GM18517 (cell line): ENCODE measurements at regions not wholly inside any gene's neighbourhood (a gene's known extent, or its start where the extent isn't known, plus 50 kb on each side); places are given as distances from the start of the nearest gene placed in this dataset.
"Not testable (repeated sequence)": the region's sequence is repeated elsewhere in the genome, so short reads cannot be mapped to it uniquely, and the experiment has no call there.

Experiments used
- ATAC-seq: cut with Tn5 transposase; IDR thresholded peaks from one replicate; pipeline ENCODE4 v1.9.1; 2021; ENCODE audit warnings: mild to moderate bottlenecking, moderate library complexity; ENCODE audit not compliant: unreplicated experiment

DNA sequence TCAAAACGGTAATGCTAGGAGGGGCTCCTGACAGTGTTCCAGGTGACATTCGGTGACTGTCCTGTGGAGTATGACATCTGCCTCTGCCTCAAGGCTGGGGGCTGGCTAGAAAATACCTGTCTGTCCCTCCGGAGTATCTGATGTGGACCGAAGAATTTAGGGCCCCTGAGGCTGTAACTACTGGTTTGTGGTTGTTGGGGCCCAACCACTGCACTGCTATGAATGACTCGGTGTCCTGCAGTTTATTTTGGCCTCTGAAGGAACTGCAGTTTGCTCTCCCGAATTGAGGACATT lies 198.9 kb upstream of the CAND1 start:
- ATAC-seq: no peak

DNA sequence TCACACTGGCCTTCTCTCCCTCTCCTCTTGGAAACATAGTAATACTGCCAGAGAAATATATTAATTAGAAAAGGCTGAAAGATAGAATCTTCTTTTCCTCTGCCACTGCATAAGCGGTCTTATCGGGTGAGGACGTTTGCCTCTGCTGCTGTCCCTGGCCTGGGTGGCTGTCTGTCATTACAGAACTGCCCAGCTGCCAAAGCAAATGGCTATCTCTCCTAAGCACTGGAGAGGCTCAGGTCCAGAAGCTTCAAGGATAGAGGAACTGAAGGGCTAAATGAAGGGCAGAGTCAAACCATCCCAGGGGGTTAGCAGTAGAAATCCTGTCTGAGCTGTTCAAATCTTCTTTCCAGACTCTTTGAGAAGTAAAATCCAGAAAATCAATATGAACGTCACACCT lies 198.6 kb upstream of the CAND1 start:
- no peak for ATAC-seq

DNA sequence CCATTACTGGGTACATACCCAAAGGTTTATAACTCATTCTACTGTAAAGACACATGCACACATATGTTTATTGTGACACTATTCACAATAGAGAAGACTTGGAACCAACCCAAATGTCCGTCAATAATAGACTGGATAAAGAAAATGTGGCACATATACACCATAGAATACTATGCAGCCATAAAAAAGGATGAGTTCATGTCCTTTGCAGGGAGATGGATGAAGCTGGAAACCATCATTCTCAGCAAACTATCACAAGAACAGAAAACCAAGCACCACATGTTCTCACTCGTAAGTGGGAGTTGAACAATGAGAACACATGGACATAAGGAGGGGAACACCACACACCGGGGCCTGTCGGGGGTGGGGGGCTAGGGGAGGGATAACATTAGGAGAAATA lies 196.9 kb upstream of the CAND1 start:
- not testable (repeated sequence) for ATAC-seq

DNA sequence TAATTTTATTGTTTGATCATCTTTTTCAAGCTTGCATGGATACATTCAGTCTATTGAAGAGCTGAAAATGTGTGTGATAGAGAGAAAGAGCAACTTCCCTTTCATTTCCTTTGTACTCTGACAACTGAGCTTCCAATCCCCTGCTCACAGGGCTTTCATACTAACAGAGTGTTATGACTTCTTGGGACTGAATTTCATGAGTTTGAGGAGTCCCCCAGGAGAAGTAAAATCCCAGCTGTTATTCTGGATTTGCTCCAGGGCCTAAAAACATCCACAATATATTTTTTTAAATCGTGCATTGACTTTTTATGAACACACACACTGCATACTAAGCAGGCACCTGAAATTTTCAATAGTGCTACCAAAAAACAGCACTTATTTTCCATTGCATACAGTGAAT lies 195.8 kb upstream of the CAND1 start:
- ATAC-seq: no peak

DNA sequence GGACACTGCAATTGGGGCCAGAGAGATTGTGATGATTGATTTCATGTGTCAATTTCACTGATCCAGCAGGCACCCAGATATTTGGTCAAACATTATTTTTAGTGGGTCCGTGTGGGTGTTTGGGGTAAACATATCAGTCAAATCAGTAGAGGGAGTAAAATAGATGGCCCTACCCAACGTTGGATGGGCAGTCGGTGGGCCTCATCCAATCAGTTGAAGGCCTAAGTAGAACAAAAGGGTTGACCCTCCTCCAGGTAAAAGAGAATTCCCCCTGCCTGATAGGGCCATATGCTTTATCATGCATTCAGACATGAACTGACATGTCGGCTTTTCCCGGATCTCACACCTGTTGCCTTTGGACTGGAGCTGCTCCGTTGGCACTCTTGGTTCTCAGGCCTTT lies 195.1 kb upstream of the CAND1 start:
- no peak for ATAC-seq

DNA sequence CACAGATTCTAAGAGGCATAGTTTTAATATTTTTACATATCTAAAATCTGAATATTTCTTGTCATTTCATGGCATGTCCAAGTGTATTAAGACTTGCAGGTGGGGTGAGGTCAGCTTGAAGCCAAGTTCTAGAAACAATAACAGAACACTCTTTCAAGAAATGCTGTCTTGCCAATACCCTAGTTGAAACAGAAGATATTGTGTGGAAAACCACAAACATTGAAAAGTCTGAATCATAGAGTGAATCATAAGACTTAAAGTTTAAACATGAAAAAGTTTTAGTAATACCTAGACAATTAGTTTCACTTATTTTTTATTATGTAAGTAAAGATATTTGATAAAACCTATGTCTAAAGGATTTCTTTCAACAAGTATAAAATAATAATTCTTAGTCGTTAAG lies 191.5 kb upstream of the CAND1 start:
- no peak for ATAC-seq

DNA sequence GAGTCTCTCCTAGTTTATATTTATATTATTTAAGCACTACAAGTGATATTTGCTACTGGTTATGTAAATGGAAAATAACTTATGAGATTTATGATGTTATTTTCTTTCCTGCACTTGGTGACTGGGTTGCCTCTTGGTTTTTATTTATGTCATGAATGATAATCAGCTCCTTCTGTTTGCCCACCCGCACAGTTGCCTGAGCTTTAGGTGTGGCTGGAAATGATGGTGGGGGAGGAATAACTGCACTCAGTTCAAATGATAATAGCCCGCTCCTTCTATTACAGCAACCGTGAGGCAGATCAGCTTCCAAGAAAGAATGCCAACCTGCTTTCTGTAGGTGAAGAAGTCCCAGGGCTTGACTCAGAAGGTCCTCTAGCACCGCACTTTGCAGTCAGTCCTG lies 190.2 kb upstream of the CAND1 start:
- ATAC-seq: no peak

DNA sequence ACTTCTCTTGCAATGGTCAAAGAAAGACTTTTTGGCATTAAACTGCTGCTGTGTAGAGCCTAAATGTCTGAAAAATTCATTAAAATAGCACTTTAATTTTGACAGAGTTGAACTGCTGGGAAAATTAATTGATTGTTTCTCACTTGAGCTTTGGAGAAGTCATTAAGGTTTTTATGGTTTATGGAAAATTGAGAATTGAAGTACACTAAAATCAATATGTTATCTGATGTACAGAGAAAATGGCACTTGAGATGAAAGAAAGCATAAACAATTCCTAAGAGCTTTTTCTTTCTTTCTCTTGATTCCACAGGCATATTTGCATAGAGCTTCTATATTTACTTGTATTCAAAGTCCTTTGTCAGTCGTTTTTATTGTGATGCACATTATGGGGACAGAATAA lies 188.5 kb upstream of the CAND1 start:
- no peak for ATAC-seq

DNA sequence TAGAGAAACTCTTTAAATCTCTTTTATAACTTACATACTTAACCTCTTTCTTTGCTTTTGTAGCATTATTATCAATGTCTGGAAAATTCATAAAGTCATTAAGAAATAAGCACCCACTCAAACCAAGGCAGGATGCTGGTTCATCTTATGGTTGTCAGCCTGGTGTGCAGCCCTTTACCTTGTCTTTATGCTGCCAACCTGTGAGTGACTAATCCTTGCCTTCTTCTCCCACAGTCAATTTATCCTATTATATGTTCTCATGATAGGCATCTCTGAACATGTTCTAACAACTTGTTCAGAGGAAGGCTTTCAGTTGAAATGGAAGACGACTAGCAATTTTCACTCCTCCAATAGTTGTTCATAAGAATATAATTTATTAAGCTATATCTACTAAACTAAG lies 186.9 kb upstream of the CAND1 start:
- no peak for ATAC-seq

DNA sequence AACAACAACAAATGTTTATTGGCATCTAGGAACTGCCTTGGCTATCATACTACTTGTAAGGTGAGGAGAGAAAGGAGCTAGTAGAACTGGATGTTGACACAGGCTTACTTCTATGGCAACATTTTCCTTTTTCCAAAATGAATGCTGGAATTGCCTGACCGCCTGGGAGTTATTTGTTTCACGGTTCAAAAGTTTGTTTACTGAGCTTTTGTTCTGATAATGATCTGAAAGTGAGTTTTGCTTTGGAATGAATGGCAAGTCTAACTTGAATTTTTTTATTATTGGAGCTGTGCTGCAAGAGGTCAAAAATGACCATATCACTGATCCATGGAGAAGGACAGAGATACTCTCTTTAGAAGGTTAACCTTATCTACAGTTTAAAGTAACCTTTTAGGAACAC lies 183.5 kb upstream of the CAND1 start:
- no peak for ATAC-seq

DNA sequence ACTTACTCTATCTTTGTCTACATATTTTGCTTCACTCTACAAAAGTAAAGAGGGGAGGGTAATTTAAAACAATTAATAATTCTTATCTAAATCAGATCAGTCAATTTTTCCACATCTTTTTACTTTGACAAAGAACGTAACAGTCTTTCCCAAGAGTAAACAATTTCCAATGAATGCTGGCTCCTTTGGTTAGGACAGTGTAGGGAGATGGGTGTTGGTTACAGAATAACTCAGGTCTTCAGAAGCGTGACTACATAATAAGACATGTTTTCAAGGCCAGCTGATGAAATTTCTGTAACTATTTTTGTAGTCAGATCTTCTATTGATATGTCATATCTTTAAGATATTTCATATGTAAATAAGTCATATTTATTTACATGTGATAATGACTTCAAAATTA lies 183.0 kb upstream of the CAND1 start:
- no peak for ATAC-seq

DNA sequence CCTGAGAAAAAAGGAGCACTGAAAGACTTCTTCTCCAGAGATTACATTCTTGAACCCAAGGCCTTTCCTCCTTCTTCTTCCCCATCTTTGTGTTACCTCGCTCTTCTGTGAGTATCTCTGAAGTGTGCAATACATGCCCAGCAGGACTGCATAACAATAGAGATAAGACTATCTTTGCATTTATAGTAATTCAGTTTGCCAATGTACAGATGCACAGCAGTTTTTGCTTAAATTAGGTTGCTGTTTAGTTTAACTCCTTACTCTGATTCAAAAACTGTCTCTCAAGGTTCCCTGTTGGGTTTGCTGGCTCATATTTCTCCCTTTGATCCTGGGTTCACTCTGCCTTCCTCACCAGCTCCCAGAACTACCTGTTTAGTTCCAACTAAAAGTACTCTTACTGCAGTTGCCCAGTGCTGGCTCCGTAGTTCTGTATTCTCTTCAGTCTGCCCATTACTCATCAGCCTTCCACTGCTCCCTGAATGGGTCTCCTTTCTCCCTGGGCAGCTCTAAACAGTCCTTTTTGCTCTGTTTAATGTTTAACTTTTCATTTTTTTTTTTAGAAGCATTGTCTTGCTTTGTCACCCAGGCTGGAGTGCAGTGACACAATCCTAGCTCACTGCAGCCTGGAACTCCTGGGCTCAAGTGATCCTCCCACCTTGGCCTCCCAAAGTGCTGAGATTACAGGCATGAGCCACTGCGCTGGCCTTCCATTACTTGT lies 180.6 kb upstream of the CAND1 start:
- ATAC-seq: no peak

DNA sequence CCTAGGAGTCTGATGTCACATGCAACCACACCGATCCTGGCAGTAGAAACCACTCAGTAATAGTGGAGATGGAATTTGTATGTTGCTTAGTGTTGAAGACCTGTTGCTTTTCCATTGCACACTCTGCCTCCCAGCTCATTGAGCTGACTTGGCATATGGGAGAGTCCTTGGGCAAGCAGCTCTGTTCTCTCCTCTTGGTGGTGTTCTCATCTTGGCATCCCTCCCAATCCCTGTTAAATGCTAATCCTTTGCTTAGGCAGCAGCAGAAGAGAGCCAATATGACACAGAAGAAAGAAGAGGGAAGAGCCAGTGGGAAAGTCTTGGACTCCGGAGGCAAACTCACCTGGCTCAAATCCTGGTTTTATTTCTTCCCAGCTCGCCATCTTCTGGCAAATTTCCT lies 178.0 kb upstream of the CAND1 start:
- no peak for ATAC-seq

DNA sequence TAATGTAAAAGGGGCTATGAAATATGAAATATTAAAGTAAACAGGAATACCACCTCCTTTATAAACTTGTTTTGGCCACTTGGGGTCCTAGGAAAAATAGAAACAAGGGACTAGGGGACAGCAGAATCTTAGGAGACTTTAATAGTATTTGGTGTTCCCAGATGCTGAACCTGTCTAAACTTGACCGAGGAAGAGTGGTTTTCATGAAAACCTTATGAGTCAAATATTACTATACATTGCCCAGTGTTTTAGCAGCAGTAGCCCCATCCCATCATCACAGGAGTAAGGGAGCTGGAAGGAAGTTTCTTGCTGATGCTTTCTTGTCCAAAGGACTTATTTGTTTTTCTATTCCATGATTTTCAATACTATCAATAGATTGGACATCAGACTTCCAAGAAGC lies 177.5 kb upstream of the CAND1 start:
- no peak for ATAC-seq

DNA sequence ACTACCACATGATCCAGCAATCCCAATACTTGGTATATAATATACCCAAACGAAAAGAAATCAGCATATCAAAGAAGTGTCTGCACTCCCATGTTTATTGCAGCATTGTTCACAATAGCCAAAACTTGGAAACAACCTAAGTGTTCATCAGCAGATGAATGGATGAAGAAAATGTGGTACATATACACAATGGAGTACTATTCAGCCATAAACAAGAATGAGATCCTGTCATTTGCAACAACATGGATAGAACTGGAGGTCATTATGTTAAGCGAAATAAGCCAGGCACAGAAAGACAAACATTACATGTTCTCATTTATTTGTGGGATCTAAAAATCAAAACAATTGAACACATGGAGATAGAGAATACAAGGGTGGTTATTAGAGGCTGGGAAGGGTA lies 176.2 kb upstream of the CAND1 start:
- ATAC-seq: not testable (repeated sequence)

DNA sequence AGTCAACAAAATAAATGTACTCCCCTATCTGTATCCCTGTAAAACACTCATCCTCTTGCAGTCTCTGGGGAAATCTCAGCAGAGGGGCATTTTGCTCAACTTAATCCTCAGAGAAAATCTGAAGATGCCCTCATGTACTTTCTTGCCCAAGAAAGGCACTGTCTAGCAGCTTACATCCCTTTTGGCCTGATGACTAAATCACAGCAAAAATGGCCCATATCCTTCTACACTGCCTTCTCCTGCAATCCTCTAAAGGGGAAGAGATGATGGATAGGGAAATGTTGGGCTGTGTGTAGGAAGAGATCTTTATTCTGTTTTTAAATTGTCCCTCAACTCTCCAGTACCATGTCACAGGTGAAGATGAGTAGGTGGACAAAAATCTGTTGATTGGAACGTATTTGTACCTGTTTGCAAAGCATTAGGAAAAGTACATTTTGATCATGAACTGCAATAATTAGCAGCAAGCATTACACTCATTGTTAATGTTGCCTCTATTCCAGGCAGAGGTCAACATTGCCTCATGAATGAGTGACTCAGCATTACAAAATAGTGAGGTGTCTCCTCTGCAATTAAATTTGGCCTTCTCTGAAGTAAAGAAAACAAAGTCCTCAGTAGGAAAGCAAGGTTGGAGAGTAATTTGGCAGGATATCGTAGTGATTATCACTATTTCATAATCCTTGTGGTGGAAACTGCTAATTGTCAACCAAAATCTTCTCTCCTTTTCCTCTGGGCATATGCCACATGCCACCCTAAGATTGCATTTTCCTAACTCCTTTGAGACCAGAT lies 172.4 kb upstream of the CAND1 start:
- no peak for ATAC-seq

DNA sequence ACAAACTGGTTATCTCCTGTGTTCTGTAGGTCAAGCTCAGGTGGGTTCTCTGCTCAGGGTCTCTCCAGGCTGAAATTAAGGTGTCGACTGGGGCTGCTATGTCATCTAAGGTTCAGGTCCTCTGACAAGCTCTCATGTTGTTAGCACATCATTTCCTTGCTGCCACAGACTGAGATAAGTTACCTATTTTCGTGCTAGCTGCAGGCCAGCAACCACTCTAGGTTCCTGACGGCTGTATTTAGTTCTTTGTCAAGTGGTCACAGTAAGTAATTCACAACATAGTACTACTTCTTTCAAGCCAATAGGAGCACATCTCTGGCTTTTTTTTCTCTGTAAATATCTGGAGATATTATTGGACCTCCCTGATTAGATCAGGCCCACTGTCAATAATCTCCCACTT lies 169.3 kb upstream of the CAND1 start:
- no peak for ATAC-seq

DNA sequence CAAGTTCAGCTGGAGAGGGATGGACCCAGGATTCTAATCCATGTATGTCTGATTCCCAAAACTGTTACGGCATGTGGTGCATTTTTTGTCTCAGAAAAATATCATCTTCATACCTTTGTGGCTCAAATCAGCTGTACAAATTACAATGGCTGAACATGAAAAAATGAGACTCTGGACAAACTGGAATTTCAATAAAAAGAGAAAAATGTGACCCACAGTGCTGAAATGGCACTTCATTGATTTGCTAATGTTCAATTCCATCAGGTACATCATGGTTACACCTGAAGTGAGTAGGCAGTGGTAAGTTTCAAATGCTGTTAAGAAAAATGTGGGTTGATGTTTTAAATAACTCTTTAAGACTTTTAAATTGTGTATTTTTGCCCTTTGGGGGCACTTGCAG lies 165.6 kb upstream of the CAND1 start:
- ATAC-seq: no peak

DNA sequence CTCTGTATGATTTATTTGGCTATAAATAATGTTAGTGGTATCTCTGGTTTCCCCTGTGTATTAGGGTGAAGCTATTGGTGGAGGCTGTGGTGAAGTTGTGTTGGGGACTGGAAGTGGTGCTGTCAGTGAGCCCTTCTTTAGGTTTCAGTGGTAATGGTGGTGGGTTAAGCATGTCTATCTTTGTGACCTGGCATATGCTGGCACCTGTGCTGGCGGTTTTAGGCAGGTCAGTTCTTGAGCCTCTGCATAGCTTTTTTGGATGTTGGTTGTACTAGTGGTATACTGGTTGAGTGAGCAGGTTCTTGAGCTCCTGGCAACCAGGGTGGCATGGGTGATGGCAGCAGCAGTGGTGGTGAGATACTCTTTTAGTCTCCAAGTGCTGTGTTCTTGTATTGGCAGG lies 161.9 kb upstream of the CAND1 start:
- ATAC-seq: no peak

DNA sequence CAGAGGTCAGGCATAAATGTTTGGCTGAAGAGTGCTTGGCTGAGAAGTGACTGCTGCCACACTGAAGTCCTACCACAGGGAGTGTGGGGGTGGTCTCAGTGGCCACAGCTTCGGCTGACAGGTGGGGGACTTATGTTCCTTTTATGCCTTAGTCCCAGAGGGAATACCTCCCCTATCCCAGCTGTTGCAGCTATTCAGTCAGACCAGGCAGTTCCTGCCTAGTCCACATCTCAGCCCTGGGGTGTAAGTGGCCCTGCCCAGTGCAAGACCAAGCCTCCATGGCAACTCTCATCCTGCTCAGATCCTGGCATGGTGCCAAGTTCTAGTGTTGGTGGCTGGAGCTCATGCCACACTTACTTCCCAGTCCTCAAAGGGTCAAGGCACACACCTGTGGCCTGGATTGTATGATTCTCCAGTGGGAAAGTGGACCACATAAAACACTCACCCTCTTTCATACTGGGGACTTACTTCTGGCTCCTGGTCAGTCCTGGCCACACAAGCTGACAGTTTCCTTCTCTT lies 161.3 kb upstream of the CAND1 start:
- ATAC-seq: no peak

DNA sequence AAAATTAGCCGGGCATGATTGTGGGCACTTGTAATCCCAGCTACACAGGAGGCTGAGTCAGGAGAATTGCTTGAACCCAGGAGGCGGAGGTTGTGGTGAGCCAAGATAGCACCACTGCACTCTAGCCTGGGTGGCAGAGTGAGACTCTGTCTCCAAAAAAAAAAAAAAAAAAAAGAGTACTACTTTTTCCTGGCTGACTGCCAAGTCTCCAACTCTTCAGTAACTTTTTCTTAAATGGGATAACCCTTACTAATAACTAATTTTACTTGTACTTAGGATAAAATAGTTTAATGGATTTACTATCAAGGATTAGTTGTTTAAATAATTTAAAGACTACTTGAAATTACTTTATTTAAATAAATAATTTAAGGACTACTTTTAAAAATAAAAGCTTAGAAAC lies 158.8 kb upstream of the CAND1 start:
- ATAC-seq: not testable (repeated sequence)

DNA sequence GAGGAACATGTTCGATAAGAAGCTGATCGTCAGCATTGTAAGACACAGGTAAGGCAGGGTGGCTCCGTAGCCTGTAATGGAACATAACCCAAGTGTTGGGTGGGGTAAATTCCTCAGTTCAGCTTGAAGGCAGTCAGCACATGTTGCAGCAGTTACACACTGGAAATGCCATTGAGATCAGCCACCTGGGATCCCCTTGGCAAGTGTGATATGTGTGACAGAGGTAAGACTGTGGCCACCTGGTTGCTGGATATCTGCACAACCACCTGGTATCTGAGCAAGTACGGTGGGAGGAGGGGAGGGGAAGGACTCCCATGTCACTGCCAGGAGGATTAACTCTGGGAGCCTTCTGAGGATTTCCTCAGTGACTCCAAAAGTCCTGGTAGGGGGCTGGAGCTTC lies 158.0 kb upstream of the CAND1 start:
- no peak for ATAC-seq

DNA sequence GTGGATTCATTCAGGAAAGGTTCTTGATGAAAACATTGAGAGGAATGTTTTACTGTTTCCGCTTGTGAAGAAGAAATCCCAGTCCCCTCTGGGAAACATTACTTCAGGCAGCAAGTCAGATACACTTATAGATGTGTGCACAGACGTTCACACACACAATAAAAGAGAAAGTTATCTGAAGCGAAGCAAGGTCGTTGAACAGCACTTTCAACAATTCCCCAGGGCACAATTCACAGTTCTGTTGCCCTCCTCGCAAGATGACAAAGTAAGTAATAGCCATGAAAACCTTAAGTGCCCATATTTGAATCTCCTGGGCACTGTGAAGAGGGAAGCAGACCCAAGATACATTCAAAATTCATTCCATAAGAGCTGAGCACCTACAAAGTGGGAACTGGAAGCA lies 156.6 kb upstream of the CAND1 start:
- no peak for ATAC-seq
